ENCODE measurements at regions not wholly inside any gene's neighbourhood (a gene's known extent, or its start where the extent isn't known, plus 50 kb on each side); places are given as distances from the start of the nearest gene placed in this dataset.

- intact Hi-C loops (cut with micrococcal nuclease), result no loop called here
- H3K36me3 Mint-ChIP-seq (ENCODE audit: low read depth), result no peaks in the 10 kb centered on the region
- no peak for DNase-seq (ENCODE audit: low spot score)
- peaks cover 2% of the 10 kb centered on the region for H3K9me3 Mint-ChIP-seq
- H3K4me1 Mint-ChIP-seq (ENCODE audit: low read depth), result no peaks in the 10 kb centered on the region
- no peaks in the 10 kb centered on the region for H3K27me3 Mint-ChIP-seq (ENCODE audit: low read depth)
- H3K27ac Mint-ChIP-seq, result no peak overlapping the region
- no peak overlapping the region for H3K4me3 Mint-ChIP-seq (ENCODE audit: low read depth)
These were observed 170.7 kb upstream of the SOX11 start for GRCh38 chr2:5521461-5521860.

- DNase-seq (ENCODE audit: low spot score), result no peak
- Mint-ChIP-seq H3K36me3 (ENCODE audit: low read depth) (no peaks in the 10 kb centered on the region), H3K4me1 (ENCODE audit: low read depth) (no peaks in the 10 kb centered on the region), H3K9me3 (peaks cover 4% of the 10 kb centered on the region), H3K27me3 (ENCODE audit: low read depth) (no peaks in the 10 kb centered on the region), H3K4me3 (ENCODE audit: low read depth) (no peak overlapping the region), H3K27ac (no peak overlapping the region)
- intact Hi-C loops (cut with micrococcal nuclease), result no loop called here
These were observed 167.6 kb upstream of the SOX11 start for GRCh38 chr2:5524551-5524950.

GRCh38 chr2:5528706-5529105 is 163.5 kb upstream of the SOX11 start:
- Mint-ChIP-seq H3K9me3 (peaks cover 4% of the 10 kb centered on the region), H3K4me3 (ENCODE audit: low read depth) (no peak overlapping the region), H3K27me3 (ENCODE audit: low read depth) (no peaks in the 10 kb centered on the region), H3K4me1 (ENCODE audit: low read depth) (no peaks in the 10 kb centered on the region), H3K27ac (no peak overlapping the region), H3K36me3 (ENCODE audit: low read depth) (no peaks in the 10 kb centered on the region)
- no peak for DNase-seq (ENCODE audit: low spot score)
- intact Hi-C loops (cut with micrococcal nuclease), result no loop called here

- intact Hi-C loops (cut with micrococcal nuclease), result no loop called here
- H3K9me3 Mint-ChIP-seq, result peaks cover 4% of the 10 kb centered on the region
- H3K4me3 Mint-ChIP-seq (ENCODE audit: low read depth), result no peak overlapping the region
- no peaks in the 10 kb centered on the region for H3K27me3 Mint-ChIP-seq (ENCODE audit: low read depth)
- H3K36me3 Mint-ChIP-seq (ENCODE audit: low read depth), result no peaks in the 10 kb centered on the region
- no peak overlapping the region for H3K27ac Mint-ChIP-seq
- H3K4me1 Mint-ChIP-seq (ENCODE audit: low read depth), result no peaks in the 10 kb centered on the region
- no peak for DNase-seq (ENCODE audit: low spot score)
These were observed 162.0 kb upstream of the SOX11 start for GRCh38 chr2:5530011-5530696.

- Mint-ChIP-seq H3K27ac (no peak overlapping the region), H3K36me3 (ENCODE audit: low read depth) (no peaks in the 10 kb centered on the region), H3K4me3 (ENCODE audit: low read depth) (no peak overlapping the region), H3K9me3 (peaks cover 6% of the 10 kb centered on the region), H3K27me3 (ENCODE audit: low read depth) (no peaks in the 10 kb centered on the region), H3K4me1 (ENCODE audit: low read depth) (no peaks in the 10 kb centered on the region)
- intact Hi-C loops (cut with micrococcal nuclease), result no loop called here
- no peak for DNase-seq (ENCODE audit: low spot score)
These were observed 156.9 kb upstream of the SOX11 start for GRCh38 chr2:5535301-5535700.

GRCh38 chr2:5537180-5537688 is 154.9 kb upstream of the SOX11 start:
- no peak overlapping the region for H3K4me3 Mint-ChIP-seq (ENCODE audit: low read depth)
- no peaks in the 10 kb centered on the region for H3K27me3 Mint-ChIP-seq (ENCODE audit: low read depth)
- intact Hi-C loops (cut with micrococcal nuclease), result no loop called here
- H3K9me3 Mint-ChIP-seq, result peaks cover 6% of the 10 kb centered on the region
- H3K27ac Mint-ChIP-seq, result no peak overlapping the region
- DNase-seq (ENCODE audit: low spot score), result no peak
- no peaks in the 10 kb centered on the region for H3K4me1 Mint-ChIP-seq (ENCODE audit: low read depth)
- H3K36me3 Mint-ChIP-seq (ENCODE audit: low read depth), result no peaks in the 10 kb centered on the region

- DNase-seq (ENCODE audit: low spot score), result no peak
- intact Hi-C loops (cut with micrococcal nuclease), result no loop called here
- no peaks in the 10 kb centered on the region for H3K36me3 Mint-ChIP-seq (ENCODE audit: low read depth)
- no peaks in the 10 kb centered on the region for H3K4me1 Mint-ChIP-seq (ENCODE audit: low read depth)
- no peak overlapping the region for H3K27ac Mint-ChIP-seq
- peaks cover 11% of the 10 kb centered on the region for H3K9me3 Mint-ChIP-seq
- no peak overlapping the region for H3K4me3 Mint-ChIP-seq (ENCODE audit: low read depth)
- no peaks in the 10 kb centered on the region for H3K27me3 Mint-ChIP-seq (ENCODE audit: low read depth)
These were observed 153.9 kb upstream of the SOX11 start for GRCh38 chr2:5538313-5538712.

- no peak overlapping the region for H3K27ac Mint-ChIP-seq
- no peak overlapping the region for H3K4me3 Mint-ChIP-seq (ENCODE audit: low read depth)
- no peaks in the 10 kb centered on the region for H3K36me3 Mint-ChIP-seq (ENCODE audit: low read depth)
- DNase-seq (ENCODE audit: low spot score), result no peak
- H3K4me1 Mint-ChIP-seq (ENCODE audit: low read depth), result no peaks in the 10 kb centered on the region
- intact Hi-C loops (cut with micrococcal nuclease), result no loop called here
- no peaks in the 10 kb centered on the region for H3K27me3 Mint-ChIP-seq (ENCODE audit: low read depth)
- H3K9me3 Mint-ChIP-seq, result peaks cover 16% of the 10 kb centered on the region
These were observed 153.4 kb upstream of the SOX11 start for GRCh38 chr2:5538772-5539171.

- Mint-ChIP-seq H3K27ac (no peak overlapping the region), H3K9me3 (peaks cover 22% of the 10 kb centered on the region), H3K27me3 (ENCODE audit: low read depth) (no peaks in the 10 kb centered on the region), H3K4me3 (ENCODE audit: low read depth) (no peak overlapping the region), H3K4me1 (ENCODE audit: low read depth) (no peaks in the 10 kb centered on the region), H3K36me3 (ENCODE audit: low read depth) (no peaks in the 10 kb centered on the region)
- no peak for DNase-seq (ENCODE audit: low spot score)
- intact Hi-C loops (cut with micrococcal nuclease), result no loop called here
These were observed 152.7 kb upstream of the SOX11 start for GRCh38 chr2:5539282-5540165.

- no peaks in the 10 kb centered on the region for H3K36me3 Mint-ChIP-seq (ENCODE audit: low read depth)
- H3K4me1 Mint-ChIP-seq (ENCODE audit: low read depth), result no peaks in the 10 kb centered on the region
- DNase-seq (ENCODE audit: low spot score), result no peak
- H3K9me3 Mint-ChIP-seq, result peaks cover 36% of the 10 kb centered on the region
- H3K4me3 Mint-ChIP-seq (ENCODE audit: low read depth), result no peak overlapping the region
- intact Hi-C loops (cut with micrococcal nuclease), result no loop called here
- H3K27ac Mint-ChIP-seq, result no peak overlapping the region
- no peaks in the 10 kb centered on the region for H3K27me3 Mint-ChIP-seq (ENCODE audit: low read depth)
These were observed 151.3 kb upstream of the SOX11 start for GRCh38 chr2:5540856-5541255.

GRCh38 chr2:5544205-5544786 is 147.9 kb upstream of the SOX11 start:
- Mint-ChIP-seq H3K4me3 (ENCODE audit: low read depth) (no peak overlapping the region), H3K27me3 (ENCODE audit: low read depth) (no peaks in the 10 kb centered on the region), H3K4me1 (ENCODE audit: low read depth) (no peaks in the 10 kb centered on the region), H3K27ac (no peak overlapping the region), H3K36me3 (ENCODE audit: low read depth) (no peaks in the 10 kb centered on the region), H3K9me3 (peaks cover 30% of the 10 kb centered on the region)
- DNase-seq (ENCODE audit: low spot score), result no peak
- intact Hi-C loops (cut with micrococcal nuclease), result no loop called here

GRCh38 chr2:5546181-5546580 is 146.0 kb upstream of the SOX11 start:
- H3K4me3 Mint-ChIP-seq (ENCODE audit: low read depth), result no peak overlapping the region
- peaks cover 30% of the 10 kb centered on the region for H3K9me3 Mint-ChIP-seq
- no peaks in the 10 kb centered on the region for H3K36me3 Mint-ChIP-seq (ENCODE audit: low read depth)
- no peaks in the 10 kb centered on the region for H3K27me3 Mint-ChIP-seq (ENCODE audit: low read depth)
- H3K27ac Mint-ChIP-seq, result no peak overlapping the region
- no peaks in the 10 kb centered on the region for H3K4me1 Mint-ChIP-seq (ENCODE audit: low read depth)
- intact Hi-C loops (cut with micrococcal nuclease), result no loop called here
- DNase-seq (ENCODE audit: low spot score), result no peak

Data from activated T-helper 2 cell treated with anti-CD3 and anti-CD28 coated beads, Interferon-gamma antibody, Interleukin-2, Interleukin-4, amounts not matched to agents 10 μg/mL and 5 μg/mL and 100 μg/mL, durations not matched to agents 14 hours and 24 hours and 36 hours (primary cell).